NCI-H2196 (cell line): ENCODE measurements at regions not wholly inside any gene's neighbourhood (a gene's known extent, or its start where the extent isn't known, plus 50 kb on each side); places are given as distances from the start of the nearest gene placed in this dataset.
"Not testable (repeated sequence)": the region's sequence is repeated elsewhere in the genome, so short reads cannot be mapped to it uniquely, and the experiment has no call there.

Experiments
- DNase-seq: peaks from one replicate; lab custom pipeline; 2025; ENCODE audit not compliant: unreplicated experiment; lab: John Stamatoyannopoulos, UW

GRCh38 chr2:84152462-84152861, 306.6 kb downstream of the SUCLG1 start:
- no peak for DNase-seq

- DNase-seq = no peak
Observed at GRCh38 chr2:84144345-84144744, 314.7 kb downstream of the SUCLG1 start.

- no peak for DNase-seq
Observed at GRCh38 chr2:84137034-84137433, 322.0 kb downstream of the SUCLG1 start.

GRCh38 chr2:84132370-84132769, 326.7 kb downstream of the SUCLG1 start:
- no peak for DNase-seq

GRCh38 chr2:84131278-84131830, 327.7 kb downstream of the SUCLG1 start:
- no peak for DNase-seq

- DNase-seq = no peak
Observed at GRCh38 chr2:84129018-84129417, 330.1 kb downstream of the SUCLG1 start.

- DNase-seq = not testable (repeated sequence)
Observed at GRCh38 chr2:84127812-84128211, 331.3 kb downstream of the SUCLG1 start.

GRCh38 chr2:84126530-84126929, 332.6 kb downstream of the SUCLG1 start:
- DNase-seq = no peak

GRCh38 chr2:84126084-84126483, 333.0 kb downstream of the SUCLG1 start:
- DNase-seq = no peak

GRCh38 chr2:84116143-84116542, 342.9 kb downstream of the SUCLG1 start:
- DNase-seq = no peak

GRCh38 chr2:84115173-84115857, 343.8 kb downstream of the SUCLG1 start:
- no peak for DNase-seq

- not testable (repeated sequence) for DNase-seq
Observed at GRCh38 chr2:84103816-84104527, 355.1 kb downstream of the SUCLG1 start.

- no peak for DNase-seq
Observed at GRCh38 chr2:84102274-84102673, 356.8 kb downstream of the SUCLG1 start.

- no peak for DNase-seq
Observed at GRCh38 chr2:84088656-84089055, 370.4 kb downstream of the SUCLG1 start.

- no peak for DNase-seq
Observed at GRCh38 chr2:84085562-84085961, 373.5 kb downstream of the SUCLG1 start.

- DNase-seq = no peak
Observed at GRCh38 chr2:84084856-84085255, 374.2 kb downstream of the SUCLG1 start.

GRCh38 chr2:84083984-84084383, 375.1 kb downstream of the SUCLG1 start:
- no peak for DNase-seq

- DNase-seq = no peak
Observed at GRCh38 chr2:84078471-84078870, 380.6 kb downstream of the SUCLG1 start.

GRCh38 chr2:84077496-84077895, 381.6 kb downstream of the SUCLG1 start:
- DNase-seq = no peak

GRCh38 chr2:84071050-84071449, 388.0 kb downstream of the SUCLG1 start:
- no peak for DNase-seq

GRCh38 chr2:84065857-84066256, 393.2 kb downstream of the SUCLG1 start:
- no peak for DNase-seq

- no peak for DNase-seq
Observed at GRCh38 chr2:84057917-84058560, 401.0 kb downstream of the SUCLG1 start.
